C4-2B (cell line): ENCODE measurements at regions not wholly inside any gene's neighbourhood (a gene's known extent, or its start where the extent isn't known, plus 50 kb on each side); places are given as distances from the start of the nearest gene placed in this dataset.

Source experiments
- H3K27ac ChIP-seq: fragments of 450-650 bp; 2 replicates; pipeline ENCODE4 v1.5.1; 2017
- ZFX ChIP-seq: fragments of 450-650 bp; IDR thresholded peaks from 2 replicates; pipeline ENCODE4 v1.6.1; 2017
- TF ChIP-seq, protein P1 (sequence below): fragments of 450-650 bp; conservative IDR thresholded peaks from 2 replicates; pipeline ENCODE4 v1.5.1; 2017; ENCODE audit warnings: mild to moderate bottlenecking

DNA sequence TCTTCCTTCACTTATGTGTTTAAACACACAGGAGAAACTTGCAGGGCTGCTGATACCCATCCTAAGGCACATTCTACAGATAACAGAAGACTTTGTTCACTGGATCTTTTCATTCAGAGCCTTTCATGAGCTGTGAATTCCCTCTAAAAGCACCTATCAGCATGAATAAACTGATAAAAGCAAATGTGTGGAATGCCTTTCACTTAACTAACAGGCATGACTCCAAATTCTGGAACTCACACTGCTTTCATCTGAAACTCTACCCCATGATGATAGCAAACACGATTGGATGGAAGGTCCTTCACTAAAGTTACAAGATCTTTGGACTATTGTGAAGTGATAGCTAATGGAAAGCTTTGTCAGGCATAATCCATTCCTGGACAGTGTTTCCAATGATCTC lies 457.3 kb downstream of the EFNB2 start:
- TF ChIP-seq, protein P1, sequence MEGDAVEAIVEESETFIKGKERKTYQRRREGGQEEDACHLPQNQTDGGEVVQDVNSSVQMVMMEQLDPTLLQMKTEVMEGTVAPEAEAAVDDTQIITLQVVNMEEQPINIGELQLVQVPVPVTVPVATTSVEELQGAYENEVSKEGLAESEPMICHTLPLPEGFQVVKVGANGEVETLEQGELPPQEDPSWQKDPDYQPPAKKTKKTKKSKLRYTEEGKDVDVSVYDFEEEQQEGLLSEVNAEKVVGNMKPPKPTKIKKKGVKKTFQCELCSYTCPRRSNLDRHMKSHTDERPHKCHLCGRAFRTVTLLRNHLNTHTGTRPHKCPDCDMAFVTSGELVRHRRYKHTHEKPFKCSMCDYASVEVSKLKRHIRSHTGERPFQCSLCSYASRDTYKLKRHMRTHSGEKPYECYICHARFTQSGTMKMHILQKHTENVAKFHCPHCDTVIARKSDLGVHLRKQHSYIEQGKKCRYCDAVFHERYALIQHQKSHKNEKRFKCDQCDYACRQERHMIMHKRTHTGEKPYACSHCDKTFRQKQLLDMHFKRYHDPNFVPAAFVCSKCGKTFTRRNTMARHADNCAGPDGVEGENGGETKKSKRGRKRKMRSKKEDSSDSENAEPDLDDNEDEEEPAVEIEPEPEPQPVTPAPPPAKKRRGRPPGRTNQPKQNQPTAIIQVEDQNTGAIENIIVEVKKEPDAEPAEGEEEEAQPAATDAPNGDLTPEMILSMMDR: no peak
- no peak for TF ChIP-seq ZFX
- H3K27ac ChIP-seq: no peak overlapping the region

DNA sequence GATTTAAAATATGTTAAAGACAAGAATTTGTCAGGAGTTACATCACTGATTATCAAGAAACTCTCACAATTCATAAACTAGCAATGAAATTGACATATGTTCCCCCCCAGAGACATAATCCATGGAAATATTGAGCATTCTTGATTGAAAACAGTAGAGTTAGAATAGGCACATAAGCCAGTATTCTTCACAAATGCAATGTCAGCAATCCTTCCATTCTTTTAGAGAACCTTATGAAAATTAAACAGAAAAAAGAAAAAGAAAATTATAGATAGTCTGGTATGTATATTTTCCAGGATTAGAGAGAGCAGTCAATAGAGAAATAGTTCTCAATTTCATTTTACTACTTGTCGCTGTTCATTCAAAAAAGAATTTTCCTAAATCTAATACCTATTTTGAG lies 458.4 kb downstream of the EFNB2 start:
- TF ChIP-seq, protein P1: no peak
- no peak for TF ChIP-seq ZFX
- no peak overlapping the region for H3K27ac ChIP-seq

DNA sequence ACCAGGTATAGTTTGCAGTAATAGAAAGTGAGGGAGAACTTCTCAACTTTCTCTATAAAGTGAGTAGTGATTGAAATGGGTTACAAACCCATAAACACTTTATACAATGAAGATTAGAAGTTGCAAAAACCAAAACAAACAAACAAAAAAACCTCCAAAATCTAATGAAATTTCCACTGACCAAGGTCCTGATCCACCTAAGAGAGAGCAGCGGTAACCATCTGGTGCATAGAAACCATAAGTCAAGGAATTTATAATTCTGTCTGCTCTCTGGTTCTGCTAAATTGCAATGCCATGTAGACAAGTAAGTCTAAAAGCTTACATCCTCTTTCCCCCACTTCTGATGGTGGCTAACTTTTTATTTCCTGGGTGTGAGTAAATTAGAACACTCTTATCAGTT lies 463.4 kb downstream of the EFNB2 start:
- TF ChIP-seq ZFX: no peak
- TF ChIP-seq, protein P1: no peak
- H3K27ac ChIP-seq: no peak overlapping the region

DNA sequence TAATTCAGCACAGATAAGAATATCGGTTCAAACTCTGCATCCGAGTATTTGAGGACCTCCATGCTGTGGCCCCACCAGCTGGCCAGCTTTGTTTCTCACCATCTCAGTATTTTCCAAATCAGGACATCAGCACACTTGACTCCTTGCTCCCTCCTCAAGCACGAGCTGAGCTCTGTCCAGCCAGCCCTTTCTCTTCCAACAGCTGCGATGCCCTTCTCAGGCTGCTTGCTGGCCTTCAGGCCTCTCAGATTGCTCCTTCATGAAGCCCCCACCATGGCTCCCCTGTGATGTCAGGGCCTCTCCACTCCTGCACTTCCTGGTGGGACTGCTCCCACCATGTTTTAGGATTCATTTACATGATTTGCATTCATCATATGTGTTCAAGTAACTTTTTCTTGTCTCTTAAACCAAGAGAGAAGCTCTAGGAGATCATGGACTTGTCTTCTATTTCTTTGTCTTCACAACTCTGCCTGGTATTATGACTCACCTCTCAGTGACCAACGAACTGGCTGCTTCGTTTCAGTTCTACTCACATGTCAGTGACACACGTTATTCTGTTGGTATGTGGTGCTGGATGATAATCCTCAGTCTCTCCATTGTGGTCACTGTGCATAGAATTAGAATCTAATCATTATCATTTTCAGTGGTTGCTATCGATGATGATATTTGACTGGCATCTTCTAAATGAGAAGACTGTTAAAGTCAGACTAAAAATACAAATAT lies 471.7 kb downstream of the EFNB2 start:
- no peak for TF ChIP-seq ZFX
- TF ChIP-seq, protein P1: no peak
- H3K27ac ChIP-seq: no peak overlapping the region

DNA sequence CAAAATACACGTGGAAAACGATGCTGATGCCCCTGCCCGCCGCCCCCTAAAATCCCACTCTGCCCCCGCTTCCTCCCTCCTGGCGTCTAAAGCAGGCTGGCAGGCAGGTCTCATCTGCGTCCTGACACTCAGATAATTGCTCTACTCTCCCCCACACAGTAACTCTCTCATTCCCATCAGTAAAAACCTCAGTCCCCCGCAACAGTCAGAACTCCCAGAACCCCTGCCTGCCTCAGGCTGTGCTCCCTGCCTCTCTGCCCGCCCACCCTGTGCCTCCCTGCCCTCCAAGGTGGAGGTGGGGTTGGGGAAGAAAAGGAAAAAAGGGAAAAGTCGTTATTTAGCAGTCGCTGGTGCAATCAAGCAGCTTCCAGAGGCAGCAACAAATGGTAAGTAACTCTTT lies 473.7 kb downstream of the EFNB2 start:
- no peak overlapping the region for H3K27ac ChIP-seq
- no peak for TF ChIP-seq ZFX
- TF ChIP-seq, protein P1: no peak

DNA sequence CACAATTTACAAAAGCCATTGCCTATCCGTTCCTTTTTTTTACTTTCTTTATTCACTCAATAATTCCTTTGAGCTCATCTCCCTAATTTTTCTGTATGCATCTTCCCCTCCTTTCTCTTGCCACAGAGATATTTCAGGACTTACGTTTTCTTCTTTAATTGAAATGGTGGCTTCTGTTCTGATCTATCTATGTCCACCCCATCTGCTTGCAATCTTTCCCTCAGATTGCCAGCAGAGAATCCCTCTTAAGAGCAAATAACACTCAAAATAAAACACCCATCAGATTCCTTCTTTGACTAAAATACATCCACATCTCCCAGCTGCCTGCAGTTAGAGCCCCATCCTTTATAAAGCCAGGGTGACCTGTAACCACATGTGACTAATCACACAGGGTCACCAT lies 478.6 kb downstream of the EFNB2 start:
- H3K27ac ChIP-seq: no peak overlapping the region
- no peak for TF ChIP-seq ZFX
- TF ChIP-seq, protein P1: no peak

DNA sequence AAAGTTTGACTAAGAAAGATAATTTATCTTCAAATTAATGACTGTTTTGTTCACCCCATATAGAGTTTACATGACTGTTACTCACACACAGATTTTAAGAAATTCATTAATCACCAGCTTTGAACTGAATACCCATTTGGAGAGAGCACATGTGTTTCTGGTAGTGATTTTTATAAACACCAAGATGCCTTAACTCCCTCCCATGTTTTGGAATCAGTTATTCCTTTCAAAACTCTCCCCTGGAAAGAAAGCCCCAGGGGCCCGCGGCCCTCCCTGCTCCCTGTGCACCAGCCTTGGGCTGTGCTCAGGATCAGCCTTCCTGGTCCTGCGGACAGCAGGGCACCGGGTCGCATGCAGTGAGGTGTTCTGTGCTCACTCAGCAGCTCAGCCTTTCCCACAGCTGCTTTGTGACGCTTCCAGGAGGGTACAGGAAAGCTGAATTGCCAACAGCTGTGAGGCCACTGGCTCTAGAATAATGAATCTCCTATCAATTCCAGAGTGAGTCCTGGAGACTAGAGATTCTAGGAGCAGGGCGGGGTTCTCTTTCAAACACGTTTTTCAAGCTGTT lies 483.2 kb downstream of the EFNB2 start:
- no peak for TF ChIP-seq ZFX
- no peak overlapping the region for H3K27ac ChIP-seq

DNA sequence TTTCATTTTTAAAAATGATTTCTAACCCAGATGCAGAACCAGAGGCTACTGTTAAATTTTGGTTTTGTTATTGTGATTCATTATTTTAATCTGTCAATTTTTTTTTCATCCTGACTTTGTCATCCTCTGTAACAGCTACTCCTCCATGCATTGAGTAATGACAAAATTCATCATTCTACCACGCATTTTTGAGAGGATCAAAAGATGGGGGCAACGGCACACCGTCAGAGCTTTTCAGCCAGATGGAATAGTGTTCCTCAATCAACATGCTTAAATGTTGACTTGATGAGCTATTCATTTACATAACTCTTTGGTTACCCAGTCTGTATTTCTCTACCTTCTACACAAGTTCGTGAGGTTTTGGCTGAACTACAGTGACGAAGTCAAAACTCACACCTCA lies 486.3 kb downstream of the EFNB2 start:
- TF ChIP-seq ZFX: no peak

More for the DNA sequence above, 486.3 kb downstream of the EFNB2 start:
- no peak overlapping the region for H3K27ac ChIP-seq
